ENCODE measurements at regions not wholly inside any gene's neighbourhood (a gene's known extent, or its start where the extent isn't known, plus 50 kb on each side); places are given as distances from the start of the nearest gene placed in this dataset.

GRCh38 chr22:48474881-48475280, 1352.8 kb downstream of the BRD1 start:
- ATAC-seq (ENCODE audit: insufficient number of reproducible peaks, low FRiP score, low read depth) (no peak), DNase-seq (ENCODE audit: low spot score) (no peak)

GRCh38 chr22:48473202-48473601, 1354.5 kb downstream of the BRD1 start:
- no peak overlapping the region for H3K4me3 ChIP-seq
- no peaks in the 10 kb centered on the region for H3K27me3 ChIP-seq (replicated peaks; ENCODE audit: insufficient read depth)
- no peaks in the 10 kb centered on the region for H3K4me1 ChIP-seq (ENCODE audit: control insufficient read depth in 1 of 2, low read depth in 2 of 2)
- no peak overlapping the region for H3K27ac ChIP-seq
- no peak for TF ChIP-seq CTCF (IDR thresholded peaks at IDR 0.05)
- no peaks in the 10 kb centered on the region for H3K36me3 ChIP-seq
- DNase-seq (ENCODE audit: low spot score) (no peak), ATAC-seq (ENCODE audit: insufficient number of reproducible peaks, low FRiP score, low read depth) (no peak)
- no peaks in the 10 kb centered on the region for H3K9me3 ChIP-seq

More at GRCh38 chr22:48474881-48475280, 1352.8 kb downstream of the BRD1 start:
- Histone ChIP-seq H3K36me3 (no peaks in the 10 kb centered on the region), H3K4me3 (no peak overlapping the region), H3K27ac (no peak overlapping the region), H3K9me3 (no peaks in the 10 kb centered on the region), H3K27me3 (replicated peaks; ENCODE audit: insufficient read depth) (no peaks in the 10 kb centered on the region), H3K4me1 (ENCODE audit: control insufficient read depth in 1 of 2, low read depth in 2 of 2) (no peaks in the 10 kb centered on the region)
- TF ChIP-seq CTCF (IDR thresholded peaks at IDR 0.05), result no peak

- Histone ChIP-seq H3K27me3 (replicated peaks; ENCODE audit: insufficient read depth) (no peaks in the 10 kb centered on the region), H3K27ac (no peak overlapping the region), H3K36me3 (no peaks in the 10 kb centered on the region), H3K9me3 (no peaks in the 10 kb centered on the region), H3K4me3 (no peak overlapping the region), H3K4me1 (ENCODE audit: control insufficient read depth in 1 of 2, low read depth in 2 of 2) (no peaks in the 10 kb centered on the region)
- ATAC-seq (ENCODE audit: insufficient number of reproducible peaks, low FRiP score, low read depth) (no peak), DNase-seq (ENCODE audit: low spot score) (no peak)
- TF ChIP-seq CTCF (IDR thresholded peaks at IDR 0.05), result no peak
Observed at GRCh38 chr22:48464246-48464645, 1363.4 kb downstream of the BRD1 start.

- no peaks in the 10 kb centered on the region for H3K36me3 ChIP-seq
- no peaks in the 10 kb centered on the region for H3K27me3 ChIP-seq (replicated peaks; ENCODE audit: insufficient read depth)
- H3K27ac ChIP-seq, result no peak overlapping the region
- ATAC-seq (ENCODE audit: insufficient number of reproducible peaks, low FRiP score, low read depth), result no peak
- no peaks in the 10 kb centered on the region for H3K9me3 ChIP-seq
- no peaks in the 10 kb centered on the region for H3K4me1 ChIP-seq (ENCODE audit: control insufficient read depth in 1 of 2, low read depth in 2 of 2)
- TF ChIP-seq CTCF (IDR thresholded peaks at IDR 0.05), result no peak
- no peak overlapping the region for H3K4me3 ChIP-seq
- no peak for DNase-seq (ENCODE audit: low spot score)
Observed at GRCh38 chr22:48459859-48460823, 1367.5 kb downstream of the BRD1 start.

- no peak for DNase-seq (ENCODE audit: low spot score)
- no peaks in the 10 kb centered on the region for H3K27me3 ChIP-seq (replicated peaks; ENCODE audit: insufficient read depth)
- H3K9me3 ChIP-seq, result no peaks in the 10 kb centered on the region
- H3K4me1 ChIP-seq (ENCODE audit: control insufficient read depth in 1 of 2, low read depth in 2 of 2), result no peaks in the 10 kb centered on the region
- H3K27ac ChIP-seq, result no peak overlapping the region
- H3K4me3 ChIP-seq, result no peak overlapping the region
- no peaks in the 10 kb centered on the region for H3K36me3 ChIP-seq
- TF ChIP-seq CTCF (IDR thresholded peaks at IDR 0.05), result no peak
- ATAC-seq (ENCODE audit: insufficient number of reproducible peaks, low FRiP score, low read depth), result no peak
Observed at GRCh38 chr22:48459259-48459658, 1368.4 kb downstream of the BRD1 start.
